Right lung (tissue), 2 donors: ENCODE measurements at regions not wholly inside any gene's neighbourhood (a gene's known extent, or its start where the extent isn't known, plus 50 kb on each side); places are given as distances from the start of the nearest gene placed in this dataset.
"Not testable (repeated sequence)": the region's sequence is repeated elsewhere in the genome, so short reads cannot be mapped to it uniquely, and the experiment has no call there.

Experiments used
- DNase-seq, 2 donors: peaks; one replicate each; pipeline ENCODE4 v3.0.0-alpha.2; 2013

DNA sequence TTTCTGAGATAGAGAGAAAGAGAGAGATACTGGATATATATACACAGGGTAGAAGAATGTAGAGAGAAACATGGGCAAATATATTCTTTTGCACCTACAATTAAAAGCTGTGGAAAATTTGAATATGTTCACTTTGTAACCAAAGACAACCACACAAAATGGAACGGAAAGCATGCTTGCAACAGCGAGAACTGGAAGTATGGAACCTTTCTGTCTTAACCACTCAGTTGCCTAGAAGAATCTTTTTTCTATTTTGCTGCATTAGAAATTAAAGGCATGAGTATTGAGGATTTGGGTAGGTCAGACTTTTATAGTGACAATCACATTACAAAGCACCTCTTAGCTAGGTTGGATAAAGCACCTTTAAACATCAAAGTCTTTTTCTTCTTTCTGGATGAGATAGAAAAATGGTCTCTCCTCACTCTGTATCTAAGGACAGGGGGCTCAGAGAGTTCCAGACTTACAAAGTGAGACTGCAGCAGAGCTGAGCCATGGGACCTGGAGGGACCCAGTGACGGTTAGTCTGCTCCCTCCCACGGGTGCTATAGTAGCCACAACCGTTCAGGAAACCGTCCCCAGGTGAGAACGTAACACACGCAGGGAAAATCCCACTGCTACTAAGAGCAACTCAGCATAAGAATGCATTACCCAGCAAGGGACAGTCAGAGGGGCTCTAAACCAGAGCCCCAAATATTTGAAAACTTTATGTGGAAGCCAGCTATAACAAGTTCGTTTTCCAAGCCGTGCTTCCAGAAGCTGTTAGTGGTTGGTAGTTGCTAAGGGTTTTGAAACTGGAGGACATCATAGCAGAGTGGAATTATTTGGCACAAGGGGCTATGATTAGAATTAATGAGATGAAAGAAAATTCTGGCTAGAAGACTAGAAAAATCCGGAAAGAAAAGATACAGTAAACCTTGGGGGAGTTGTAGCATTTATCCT is 97.1 kb downstream of the DAD1 start:
- no peak for DNase-seq

DNA sequence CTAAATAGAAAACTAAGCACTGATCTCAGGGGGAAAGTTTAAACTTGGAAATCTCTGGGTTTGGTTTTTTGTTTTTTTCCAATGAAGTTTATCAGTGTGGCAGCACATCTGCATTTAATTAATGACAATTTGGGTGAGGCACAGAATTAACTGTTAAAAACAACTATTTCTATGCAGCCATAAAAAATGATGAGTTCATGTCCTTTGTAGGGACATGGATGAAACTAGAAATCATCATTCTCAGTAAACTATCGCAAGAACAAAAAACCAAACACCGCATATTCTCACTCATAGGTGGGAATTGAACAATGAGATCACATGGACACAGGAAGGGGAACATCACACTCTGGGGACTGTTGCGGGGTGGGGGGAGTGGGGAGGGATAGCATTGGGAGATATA is 98.0 kb downstream of the DAD1 start:
- not testable (repeated sequence) for DNase-seq

DNA sequence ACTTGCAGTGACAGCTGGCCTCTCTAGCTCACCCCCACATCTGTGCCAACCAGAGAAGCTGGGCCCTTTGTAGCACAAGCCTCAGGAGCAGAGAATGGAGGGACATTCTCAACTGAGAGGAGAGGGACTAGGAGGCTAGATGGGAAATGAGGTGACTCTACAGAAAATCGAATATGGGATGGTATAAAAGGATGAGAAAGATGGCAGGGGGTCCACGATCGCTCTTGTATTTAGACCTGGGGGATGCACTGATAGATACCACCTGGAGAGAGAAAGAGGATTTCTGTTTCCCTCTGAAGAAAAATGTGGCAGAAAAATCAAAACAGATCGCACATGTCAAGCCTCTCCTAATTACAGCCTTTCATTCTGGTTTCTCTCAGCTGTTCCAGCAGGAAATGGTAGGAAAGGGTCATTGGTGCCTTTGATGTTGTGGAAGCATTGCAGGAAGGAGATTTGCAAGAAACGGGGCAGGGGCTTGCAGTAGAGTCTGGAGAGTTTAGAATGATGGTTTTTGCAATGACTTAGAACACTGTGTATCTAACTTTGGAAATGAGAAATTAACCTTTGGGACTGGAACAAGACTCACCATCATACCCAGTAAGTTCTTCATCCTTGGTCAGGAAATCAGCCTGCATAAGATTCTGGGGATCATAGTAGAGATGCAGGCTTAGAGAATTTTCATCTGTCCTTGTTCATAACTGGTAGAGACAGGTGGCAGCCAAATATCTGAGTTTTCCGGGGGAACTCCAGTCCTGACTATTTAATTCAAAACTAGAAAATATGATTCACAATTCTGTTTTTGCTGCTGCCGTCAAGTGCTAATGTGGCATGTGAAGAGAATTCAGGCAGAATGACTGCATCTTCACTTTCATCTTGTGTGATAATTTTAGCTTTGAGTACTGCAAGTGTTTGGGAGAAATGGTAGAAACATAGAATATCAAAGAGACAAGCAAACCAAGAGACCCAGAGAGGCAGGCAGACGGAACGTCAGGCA is 98.8 kb downstream of the DAD1 start:
- peak; percentile 52 to 56 for DNase-seq

DNA sequence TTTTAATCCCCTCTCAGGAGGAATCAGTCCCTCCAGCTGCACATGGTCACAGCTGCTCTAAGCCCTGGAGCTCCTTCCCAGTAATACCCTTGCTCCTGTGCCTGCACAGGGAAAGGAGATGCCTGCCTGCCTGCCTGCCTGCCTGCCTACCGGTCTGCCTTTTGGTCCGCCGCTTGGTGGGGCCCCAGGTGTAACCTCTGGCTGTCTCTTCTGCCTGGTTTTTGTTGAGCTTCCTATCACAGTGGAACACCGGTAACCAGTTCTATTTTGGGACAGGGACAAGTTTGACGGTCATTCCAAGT is 99.8 kb downstream of the DAD1 start:
- DNase-seq = no peak

DNA sequence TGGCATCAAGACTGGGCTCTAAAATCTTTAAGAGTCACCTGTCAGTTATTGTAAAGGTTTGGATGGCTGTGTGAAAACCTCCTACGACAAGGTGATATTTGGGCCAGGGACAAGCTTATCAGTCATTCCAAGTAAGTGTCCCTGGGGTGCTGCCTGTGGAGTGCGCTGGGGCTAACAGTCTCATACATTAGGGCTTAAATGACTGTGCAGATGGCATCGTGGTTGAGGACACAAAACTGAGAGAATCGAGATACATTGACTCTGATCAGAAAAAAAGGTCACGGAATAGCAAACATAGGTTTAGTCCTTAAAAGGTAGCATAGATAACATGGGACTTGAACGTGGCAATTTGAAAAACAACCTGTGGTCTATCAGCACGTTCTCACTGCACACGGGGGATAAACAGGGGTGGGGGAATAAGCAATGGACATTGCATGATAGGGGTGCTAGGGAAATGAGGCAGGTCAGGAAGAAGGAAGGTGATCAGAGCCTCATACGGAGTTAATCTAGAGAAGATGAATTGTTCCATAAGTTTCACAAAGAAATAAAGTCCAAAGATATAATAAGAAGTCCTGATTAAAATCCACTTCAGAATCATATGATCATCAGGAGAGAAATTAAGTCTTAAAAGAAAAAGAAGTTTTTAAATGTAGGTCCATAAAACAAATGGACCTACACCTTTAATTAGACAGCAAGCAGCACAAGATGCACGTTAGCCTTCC is 100.3 kb downstream of the DAD1 start:
- DNase-seq = no peak

DNA sequence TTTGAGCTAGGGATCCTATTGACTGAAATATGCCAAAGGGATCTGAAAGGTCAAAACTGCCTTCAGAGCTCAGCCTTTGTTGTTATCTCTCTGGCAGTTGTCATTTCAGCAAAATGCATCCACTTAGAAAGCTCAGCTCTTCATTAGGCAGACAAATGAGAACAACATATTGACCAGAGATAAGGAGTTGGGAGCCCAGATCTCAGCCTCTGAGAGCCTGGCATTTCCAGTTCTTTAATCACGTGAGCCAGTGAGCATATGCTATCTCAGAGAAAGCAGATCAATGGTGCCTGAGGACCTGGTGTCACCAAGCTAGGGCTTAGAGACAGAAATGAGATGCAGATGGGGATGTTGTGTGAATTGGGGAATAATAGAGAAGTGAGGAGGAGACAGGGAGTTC is 101.1 kb downstream of the DAD1 start:
- DNase-seq = no peak

DNA sequence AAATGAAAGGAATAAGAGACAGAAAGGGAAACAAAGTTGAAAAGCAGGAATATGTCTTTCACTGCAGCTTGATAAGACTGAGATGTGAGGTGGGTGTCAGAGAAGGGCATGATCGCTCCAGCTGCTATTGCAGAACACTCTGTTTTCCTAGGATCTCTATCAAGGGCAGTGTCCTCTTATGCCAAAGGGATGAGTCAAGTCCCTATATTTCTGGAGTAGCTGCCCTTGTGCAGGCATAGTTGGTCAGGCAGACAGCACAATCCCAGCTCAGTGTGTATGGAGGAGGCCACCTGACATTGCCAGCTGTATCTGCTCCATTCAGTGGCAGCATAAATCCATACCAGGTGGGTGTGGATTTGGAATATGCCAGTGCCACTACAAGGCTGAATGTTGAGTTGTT is 101.6 kb downstream of the DAD1 start:
- no peak for DNase-seq

DNA sequence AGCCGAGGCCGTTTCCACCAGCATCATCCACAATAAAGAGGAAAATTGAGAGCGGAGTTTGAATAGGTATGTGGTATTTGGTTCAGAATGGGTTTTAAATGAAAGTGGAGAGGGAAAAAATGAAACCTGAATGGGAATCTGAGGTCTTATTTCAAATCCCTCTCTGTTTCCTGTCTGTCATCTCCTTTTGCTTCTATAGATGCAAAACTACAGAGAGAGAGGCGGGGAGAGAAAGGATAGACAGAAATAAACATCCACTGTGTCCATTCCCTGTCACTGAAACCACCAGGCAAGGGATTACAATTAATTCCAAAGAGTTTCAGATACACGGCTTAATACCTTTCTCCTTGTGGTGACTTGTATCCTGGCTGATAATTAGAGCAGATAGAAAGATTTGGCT is 102.3 kb downstream of the DAD1 start:
- DNase-seq = no peak

DNA sequence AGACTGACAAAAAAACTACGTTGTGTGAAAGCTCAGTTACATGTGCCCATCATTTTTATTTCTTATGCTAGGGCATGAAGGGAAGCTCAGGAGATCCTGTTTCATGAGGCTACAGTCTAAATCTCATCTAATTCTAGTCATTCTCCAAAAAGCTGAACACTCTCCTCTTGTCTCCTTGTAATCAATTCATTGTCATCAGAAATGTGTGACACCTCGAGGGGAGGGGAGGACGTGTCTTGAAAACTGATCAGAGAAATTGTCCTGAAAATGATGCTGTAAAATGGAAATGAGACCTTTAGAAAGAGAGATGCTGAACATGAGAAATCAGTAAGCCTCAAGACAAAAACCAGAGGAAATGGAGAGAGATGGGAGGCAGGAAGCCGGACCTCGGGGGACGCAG is 103.4 kb downstream of the DAD1 start:
- DNase-seq = no peak

DNA sequence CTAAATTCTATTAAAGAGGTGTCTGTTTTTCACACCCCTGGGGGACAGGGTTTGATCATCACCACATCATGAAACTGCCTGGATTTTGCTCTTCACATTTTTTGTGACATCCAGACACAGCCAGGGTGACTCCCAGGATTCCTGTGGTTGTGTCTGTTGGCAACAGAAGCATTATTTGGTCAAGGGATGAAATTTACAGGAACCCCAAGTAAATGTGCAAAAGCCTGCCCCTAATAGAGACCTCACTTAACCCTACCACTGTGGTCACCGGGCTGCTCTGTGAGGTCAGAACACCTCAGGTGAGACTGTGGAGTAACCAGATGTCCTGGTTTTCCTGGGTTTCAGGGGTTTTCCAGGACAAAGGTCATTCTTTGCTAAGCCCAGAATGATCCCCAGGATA is 103.8 kb downstream of the DAD1 start:
- no peak for DNase-seq

DNA sequence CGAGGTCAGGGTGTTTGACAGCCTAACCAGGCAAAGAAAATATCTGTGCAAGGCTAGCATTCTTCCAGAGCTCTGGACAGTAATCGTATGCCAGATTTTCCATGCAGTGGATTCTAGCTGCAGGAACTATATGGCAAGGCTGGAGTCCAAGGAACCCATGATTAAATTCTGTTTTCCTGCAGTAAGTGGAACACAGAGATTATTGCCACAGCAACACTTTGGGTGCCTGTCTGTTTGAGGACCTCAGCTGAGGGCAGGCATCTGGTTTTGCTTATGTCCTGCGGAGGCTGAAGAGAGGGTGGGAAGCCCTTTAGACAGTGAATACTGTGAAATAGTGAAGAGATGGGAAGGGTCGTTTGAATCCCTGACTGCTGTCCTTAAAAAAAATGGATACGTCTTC is 104.4 kb downstream of the DAD1 start:
- no peak for DNase-seq

DNA sequence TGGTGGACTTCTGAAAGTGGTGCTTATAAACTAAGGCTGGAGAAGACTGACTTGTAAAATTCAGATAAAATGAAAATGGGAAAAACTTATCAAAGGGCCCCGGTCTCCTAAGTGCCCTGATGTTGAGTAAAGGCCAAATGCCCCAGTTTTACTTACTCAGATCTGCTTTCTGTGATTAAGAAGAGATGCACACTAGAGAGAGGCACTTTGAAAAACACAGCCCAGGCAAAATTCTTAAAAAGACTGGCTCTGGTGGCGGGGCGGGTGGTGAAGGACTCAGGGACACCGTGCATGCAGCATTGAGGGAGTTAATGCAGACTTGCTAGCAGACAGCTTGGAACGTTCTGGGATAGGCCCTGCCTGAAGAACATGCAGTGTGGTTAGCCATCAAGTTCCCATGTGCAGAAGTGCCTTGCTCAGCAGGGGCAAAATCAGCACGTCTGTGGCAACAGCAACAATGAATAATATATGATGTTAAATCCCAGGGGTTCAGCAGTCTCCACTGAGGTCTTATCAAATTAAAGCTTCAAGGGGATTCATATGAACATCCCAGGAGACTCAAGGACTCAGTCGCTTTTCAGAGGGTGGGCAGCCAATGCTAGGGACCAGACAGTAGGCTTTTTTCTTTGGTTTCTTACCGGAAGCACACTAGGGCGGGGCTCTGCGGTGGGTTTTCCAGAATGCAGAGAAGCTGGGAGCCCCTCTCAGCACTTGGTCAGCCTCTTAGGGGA is 105.0 kb downstream of the DAD1 start:
- DNase-seq = no peak

DNA sequence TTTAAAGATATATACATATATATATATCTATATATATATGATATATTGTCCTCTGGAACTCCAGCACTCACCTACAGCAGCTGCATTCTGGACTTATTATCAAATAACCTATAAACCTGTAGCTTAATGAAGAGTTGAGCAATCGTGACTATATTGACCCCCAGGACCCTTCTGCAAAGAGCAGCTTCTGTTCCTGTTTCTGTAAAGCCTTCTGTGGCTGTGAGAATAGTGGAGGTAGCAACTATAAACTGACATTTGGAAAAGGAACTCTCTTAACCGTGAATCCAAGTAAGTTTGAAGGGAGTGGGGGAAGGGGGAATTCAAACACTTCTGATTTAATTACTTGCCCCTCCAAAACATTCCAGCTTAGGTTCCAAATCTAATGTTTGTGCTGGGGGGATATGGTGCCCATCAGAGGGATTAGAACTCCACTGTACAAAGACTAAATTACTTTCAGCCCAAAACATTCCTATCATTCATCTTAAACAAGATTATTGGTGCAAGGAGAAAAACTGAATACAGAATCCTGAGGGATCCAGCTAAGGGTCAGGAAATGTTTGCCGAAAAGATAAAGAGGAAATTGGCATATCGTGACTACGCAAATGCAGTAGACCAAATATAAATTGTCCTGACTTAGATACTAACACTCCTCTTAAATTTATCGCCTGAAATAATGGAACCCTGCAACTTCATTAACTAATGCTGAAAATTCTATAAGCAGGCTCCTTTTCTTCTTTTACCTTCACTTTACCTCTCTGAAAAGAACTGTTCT is 106.1 kb downstream of the DAD1 start:
- no peak for DNase-seq

DNA sequence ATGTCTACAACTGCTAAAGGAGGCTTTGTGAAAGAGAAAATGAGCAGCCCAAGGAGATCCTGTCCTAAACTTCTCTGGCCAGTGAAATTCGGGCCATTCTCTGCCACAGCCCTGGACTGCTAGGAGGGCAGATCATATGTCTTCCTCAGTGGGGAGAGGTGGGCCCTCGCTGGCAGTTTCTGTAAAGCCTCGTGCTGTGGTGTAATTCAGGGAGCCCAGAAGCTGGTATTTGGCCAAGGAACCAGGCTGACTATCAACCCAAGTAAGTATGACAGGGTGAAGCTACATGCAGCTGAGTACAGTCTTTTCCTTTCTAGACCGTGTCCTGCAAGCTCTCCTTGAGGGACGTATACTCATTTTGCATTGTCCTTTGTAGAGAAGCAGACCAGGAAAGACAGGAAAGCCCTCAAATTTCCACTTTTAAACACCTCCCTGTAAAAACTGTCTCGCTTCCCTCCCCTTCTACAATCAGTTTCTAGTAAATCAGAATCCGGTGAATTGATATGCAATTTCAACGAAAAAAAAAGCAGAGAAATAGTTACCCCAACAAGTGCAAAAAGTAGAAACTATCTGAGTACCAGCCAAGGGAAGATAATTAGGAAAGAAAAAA is 106.8 kb downstream of the DAD1 start:
- DNase-seq = no peak

DNA sequence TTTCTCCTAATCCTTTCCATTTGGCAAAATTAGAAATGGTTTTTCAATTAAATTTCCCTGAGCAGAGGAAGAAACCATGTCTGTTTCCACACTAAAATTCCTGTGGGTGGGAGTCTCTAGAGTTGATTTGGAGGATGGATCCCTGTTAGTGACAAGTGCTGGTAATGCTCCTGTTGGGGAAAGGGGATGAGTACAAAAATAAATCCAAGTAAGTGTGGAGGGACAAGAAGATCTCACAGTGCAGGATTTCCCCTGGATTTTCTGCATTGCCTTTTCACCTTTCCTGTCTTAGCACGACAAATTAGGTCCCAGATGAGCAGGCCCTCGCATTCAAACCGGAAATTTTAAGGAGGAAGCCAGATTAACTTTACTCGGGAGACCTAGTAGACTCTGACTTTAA is 107.5 kb downstream of the DAD1 start:
- DNase-seq = no peak

DNA sequence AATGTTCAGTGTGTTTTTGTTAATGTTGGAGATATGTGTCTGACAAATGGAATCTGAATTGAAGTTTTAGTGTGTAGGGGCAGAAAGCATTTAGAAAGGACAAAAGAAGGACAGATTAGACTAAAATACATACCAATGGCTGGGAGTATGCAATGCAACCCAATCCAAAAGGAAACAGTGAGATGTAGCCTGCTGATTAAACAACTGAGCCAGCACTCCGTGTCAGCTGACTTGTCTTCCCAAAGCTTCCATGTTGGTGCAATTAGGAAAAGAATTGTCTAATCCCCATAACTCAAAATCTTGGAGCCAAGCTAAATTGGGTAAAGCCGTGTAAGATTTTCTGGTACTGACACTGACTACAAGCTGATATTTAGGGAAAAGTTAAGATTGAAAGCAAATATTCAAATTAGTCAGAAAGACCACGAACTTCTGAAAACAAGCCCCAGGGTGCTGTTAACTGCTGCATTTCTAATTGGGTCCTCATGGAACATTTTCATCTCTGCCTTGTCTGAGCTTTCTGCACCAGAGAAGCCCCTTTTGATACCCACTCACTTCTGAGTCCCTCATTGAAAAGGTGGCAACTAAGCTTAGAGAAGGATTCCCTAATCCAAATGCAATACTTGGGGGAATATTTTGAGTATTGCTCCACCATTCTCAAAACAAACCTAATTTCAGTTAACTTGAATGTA is 109.1 kb downstream of the DAD1 start:
- no peak for DNase-seq

DNA sequence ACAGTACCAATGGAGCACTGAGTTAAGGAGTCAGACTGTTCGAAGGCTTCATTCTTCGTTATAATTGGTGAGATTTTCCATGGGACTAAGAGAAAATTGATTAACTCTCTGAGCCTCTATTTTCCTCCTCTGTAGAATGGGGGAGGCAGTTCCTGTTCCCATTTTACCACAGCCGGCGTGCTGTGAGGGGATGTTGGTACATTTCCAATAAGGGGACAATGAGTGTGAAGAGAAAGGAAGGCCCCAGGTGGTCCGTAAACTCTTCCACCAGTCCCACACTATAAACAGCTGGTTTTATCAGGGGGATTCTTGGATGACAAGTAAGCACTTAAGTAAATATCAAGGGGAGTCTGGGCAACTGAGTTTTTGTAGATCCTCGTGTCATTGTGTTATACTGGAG is 109.9 kb downstream of the DAD1 start:
- DNase-seq = no peak

DNA sequence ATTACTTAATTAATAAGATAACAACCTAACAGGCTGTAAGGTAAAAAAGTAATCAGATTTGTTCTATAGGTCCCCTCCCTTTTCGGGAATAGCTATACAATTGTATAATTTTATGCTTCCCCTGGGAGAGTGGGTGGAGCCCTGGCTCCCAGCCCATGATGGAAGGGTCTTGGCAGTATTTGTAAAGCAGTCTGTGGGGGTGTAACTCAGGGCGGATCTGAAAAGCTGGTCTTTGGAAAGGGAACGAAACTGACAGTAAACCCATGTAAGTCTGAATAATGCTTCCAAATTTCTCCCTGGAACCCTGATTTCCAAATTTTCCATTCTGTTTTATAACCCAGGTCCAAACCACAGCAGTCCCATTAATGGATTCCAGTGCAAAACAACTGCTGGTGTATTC is 110.4 kb downstream of the DAD1 start:
- DNase-seq = peak; percentile 73 to 76

DNA sequence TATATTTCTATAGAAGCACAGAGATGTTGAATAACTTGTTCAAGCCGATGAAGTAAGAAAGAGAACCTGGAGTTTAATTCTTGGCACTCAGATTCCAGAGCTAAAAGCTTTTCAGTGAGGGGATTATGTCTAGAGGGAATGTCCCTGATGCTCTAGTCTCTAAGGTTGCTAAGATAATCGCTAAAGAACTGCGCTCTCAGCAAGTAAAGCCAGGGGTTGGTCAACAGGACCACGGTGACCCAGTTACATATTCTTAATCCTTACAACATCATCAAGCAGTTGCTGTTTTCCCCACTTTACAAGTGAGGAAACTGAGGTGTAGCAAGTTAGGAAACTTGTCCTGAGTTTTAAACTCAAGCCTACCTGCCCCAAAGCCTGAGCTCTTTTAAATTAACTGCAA is 110.8 kb downstream of the DAD1 start:
- no peak for DNase-seq
